Neutrophil (primary cell): ENCODE measurements at regions not wholly inside any gene's neighbourhood (a gene's known extent, or its start where the extent isn't known, plus 50 kb on each side); places are given as distances from the start of the nearest gene placed in this dataset.

Experiments
- H3K27ac ChIP-seq: fragments of 200-600 bp; sonication (generic); 2 replicates; pipeline ENCODE4 v1.5.1; 2016; ENCODE audit warnings: mild to moderate bottlenecking, moderate library complexity
- H3K27me3 ChIP-seq: fragments of 200-600 bp; sonication (generic); 2 replicates; pipeline ENCODE4 v1.6.0; 2016; ENCODE audit warnings: mild to moderate bottlenecking
- H3K36me3 ChIP-seq: fragments of 200-600 bp; sonication (generic); 2 replicates; pipeline ENCODE4 v1.5.1; 2017
- H3K4me1 ChIP-seq, 2 experiments: fragments of 200-600 bp in 1 of 2; sonication (generic) in 1 of 2; 1 replicate in 1 of 2; 2 replicates in 1 of 2; pipeline versions ENCODE4 v1.5.1 to v1.6.1; 2013 to 2016; ENCODE audit warnings: low read depth in 1 of 2, low read length in 1 of 2, mild to moderate bottlenecking in 1 of 2, moderate library complexity in 1 of 2; ENCODE audit not compliant: control insufficient read depth in 1 of 2, insufficient read depth in 1 of 2
- H3K4me3 ChIP-seq, 2 experiments: fragments of 200-600 bp in 1 of 2; sonication (generic) in 1 of 2; 1 replicate in 1 of 2; 2 replicates in 1 of 2; pipeline ENCODE4 v1.5.1; 2013 to 2016; ENCODE audit warnings: low read depth in 1 of 2, low read length in 1 of 2, mild to moderate bottlenecking in 1 of 2, moderate library complexity in 1 of 2
- H3K9me3 ChIP-seq: fragments of 200-600 bp; sonication (generic); 2 replicates; pipeline ENCODE4 v1.5.1; 2016
- TF ChIP-seq, protein P1 (sequence below): fragments of 200-600 bp; sonication (generic); IDR thresholded peaks from 2 replicates; pipeline ENCODE4 v1.5.1; 2016; ENCODE audit warnings: antibody characterized with exemption

GRCh38 chr11:128208329-128209137 is 378.8 kb downstream of the ETS1 start:
- H3K27ac ChIP-seq, result no peak overlapping the region
- H3K4me3 ChIP-seq, result no peak overlapping the region
- H3K4me1 ChIP-seq, result no peaks in the 10 kb centered on the region
- no peaks in the 10 kb centered on the region for H3K27me3 ChIP-seq
- H3K36me3 ChIP-seq, result no peaks in the 10 kb centered on the region
- no peaks in the 10 kb centered on the region for H3K9me3 ChIP-seq
- TF ChIP-seq, protein P1, sequence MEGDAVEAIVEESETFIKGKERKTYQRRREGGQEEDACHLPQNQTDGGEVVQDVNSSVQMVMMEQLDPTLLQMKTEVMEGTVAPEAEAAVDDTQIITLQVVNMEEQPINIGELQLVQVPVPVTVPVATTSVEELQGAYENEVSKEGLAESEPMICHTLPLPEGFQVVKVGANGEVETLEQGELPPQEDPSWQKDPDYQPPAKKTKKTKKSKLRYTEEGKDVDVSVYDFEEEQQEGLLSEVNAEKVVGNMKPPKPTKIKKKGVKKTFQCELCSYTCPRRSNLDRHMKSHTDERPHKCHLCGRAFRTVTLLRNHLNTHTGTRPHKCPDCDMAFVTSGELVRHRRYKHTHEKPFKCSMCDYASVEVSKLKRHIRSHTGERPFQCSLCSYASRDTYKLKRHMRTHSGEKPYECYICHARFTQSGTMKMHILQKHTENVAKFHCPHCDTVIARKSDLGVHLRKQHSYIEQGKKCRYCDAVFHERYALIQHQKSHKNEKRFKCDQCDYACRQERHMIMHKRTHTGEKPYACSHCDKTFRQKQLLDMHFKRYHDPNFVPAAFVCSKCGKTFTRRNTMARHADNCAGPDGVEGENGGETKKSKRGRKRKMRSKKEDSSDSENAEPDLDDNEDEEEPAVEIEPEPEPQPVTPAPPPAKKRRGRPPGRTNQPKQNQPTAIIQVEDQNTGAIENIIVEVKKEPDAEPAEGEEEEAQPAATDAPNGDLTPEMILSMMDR, result no peak

DNA sequence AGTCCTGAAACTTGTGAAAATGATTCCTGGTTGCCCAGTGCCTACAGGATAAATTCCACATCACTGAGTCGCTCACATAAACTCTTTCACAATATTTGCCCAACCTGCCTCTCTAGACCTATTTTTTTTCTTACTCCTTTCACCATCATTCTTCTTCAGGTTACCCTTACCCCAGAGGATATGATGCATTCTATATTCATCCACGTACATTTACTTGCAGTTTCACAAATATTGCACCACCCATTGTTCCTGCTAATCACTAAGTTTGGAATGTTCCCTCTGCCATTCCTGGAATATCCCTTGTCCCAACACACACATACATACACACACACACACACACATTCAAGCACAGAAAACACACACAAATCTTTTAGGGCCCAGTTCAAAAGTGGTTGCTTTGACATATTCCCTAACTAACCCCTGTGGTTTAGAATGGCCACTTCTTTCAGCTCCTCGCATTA is 379.5 kb downstream of the ETS1 start:
- no peak overlapping the region for H3K27ac ChIP-seq
- no peak overlapping the region for H3K4me3 ChIP-seq
- H3K9me3 ChIP-seq, result no peaks in the 10 kb centered on the region
- TF ChIP-seq, protein P1, result no peak
- H3K4me1 ChIP-seq, result no peaks in the 10 kb centered on the region
- no peaks in the 10 kb centered on the region for H3K36me3 ChIP-seq
- H3K27me3 ChIP-seq, result no peaks in the 10 kb centered on the region

- no peak overlapping the region for H3K27ac ChIP-seq
Observed at GRCh38 chr11:128206461-128206860, 380.9 kb downstream of the ETS1 start.

DNA sequence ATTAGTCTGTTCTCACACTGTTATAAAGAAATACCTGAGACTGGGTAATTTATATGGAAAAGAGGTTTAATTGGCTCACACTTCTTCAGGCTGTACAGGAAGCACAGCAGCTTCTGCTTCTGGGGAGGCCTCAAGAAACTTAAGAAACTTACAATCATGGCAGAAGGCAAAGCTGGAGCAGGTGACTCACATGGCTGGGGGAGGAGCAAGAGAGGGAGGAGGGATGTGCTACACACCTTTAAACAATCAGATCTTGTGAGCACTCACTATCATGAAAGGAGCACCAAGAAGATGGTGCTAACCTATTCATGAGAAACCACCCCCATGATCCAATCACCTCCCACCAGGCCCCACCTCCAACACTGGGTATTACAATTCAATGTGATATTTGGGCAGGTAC is 381.6 kb downstream of the ETS1 start:
- TF ChIP-seq, protein P1, result no peak
- Histone ChIP-seq H3K36me3 (no peaks in the 10 kb centered on the region), H3K9me3 (no peaks in the 10 kb centered on the region), H3K4me1 (no peaks in the 10 kb centered on the region), H3K4me3 (no peak overlapping the region), H3K27me3 (no peaks in the 10 kb centered on the region), H3K27ac (no peak overlapping the region)

More at GRCh38 chr11:128206461-128206860, 380.9 kb downstream of the ETS1 start:
- TF ChIP-seq, protein P1, result no peak
- Histone ChIP-seq H3K4me1 (no peaks in the 10 kb centered on the region), H3K4me3 (no peak overlapping the region), H3K36me3 (no peaks in the 10 kb centered on the region), H3K9me3 (no peaks in the 10 kb centered on the region), H3K27me3 (no peaks in the 10 kb centered on the region)

GRCh38 chr11:128204898-128205297 is 382.5 kb downstream of the ETS1 start:
- no peaks in the 10 kb centered on the region for H3K36me3 ChIP-seq
- no peak overlapping the region for H3K27ac ChIP-seq
- H3K27me3 ChIP-seq, result no peaks in the 10 kb centered on the region
- no peaks in the 10 kb centered on the region for H3K9me3 ChIP-seq
- H3K4me1 ChIP-seq, result no peaks in the 10 kb centered on the region
- no peak overlapping the region for H3K4me3 ChIP-seq
- TF ChIP-seq, protein P1, result no peak
